ENCODE measurements at regions not wholly inside any gene's neighbourhood (a gene's known extent, or its start where the extent isn't known, plus 50 kb on each side); places are given as distances from the start of the nearest gene placed in this dataset.

- DNase-seq (ENCODE audit: low read depth, low spot score) = no peak
Observed at GRCh38 chr5:68708156-68708841, 385.5 kb upstream of the SLC30A5 start.

- DNase-seq (ENCODE audit: low read depth, low spot score) = no peak
Observed at GRCh38 chr5:68708842-68709170, 385.0 kb upstream of the SLC30A5 start.

- no peak for DNase-seq (ENCODE audit: low read depth, low spot score)
Observed at GRCh38 chr5:68709239-68709638, 384.6 kb upstream of the SLC30A5 start.

- DNase-seq (ENCODE audit: low read depth, low spot score) = no peak
Observed at GRCh38 chr5:68710514-68710913, 383.3 kb upstream of the SLC30A5 start.

- DNase-seq (ENCODE audit: low read depth, low spot score) = no peak
Observed at GRCh38 chr5:68711293-68712200, 382.3 kb upstream of the SLC30A5 start.

GRCh38 chr5:68714810-68715209, 379.0 kb upstream of the SLC30A5 start:
- DNase-seq (ENCODE audit: low read depth, low spot score) = no peak

- DNase-seq (ENCODE audit: low read depth, low spot score) = no peak
Observed at GRCh38 chr5:68720884-68721610, 372.8 kb upstream of the SLC30A5 start.

GRCh38 chr5:68722357-68722756, 371.5 kb upstream of the SLC30A5 start:
- no peak for DNase-seq (ENCODE audit: low read depth, low spot score)

- no peak for DNase-seq (ENCODE audit: low read depth, low spot score)
Observed at GRCh38 chr5:68725905-68726683, 367.7 kb upstream of the SLC30A5 start.

GRCh38 chr5:68727931-68728330, 365.9 kb upstream of the SLC30A5 start:
- no peak for DNase-seq (ENCODE audit: low read depth, low spot score)

- DNase-seq (ENCODE audit: low read depth, low spot score) = no peak
Observed at GRCh38 chr5:68729678-68730077, 364.1 kb upstream of the SLC30A5 start.

GRCh38 chr5:68730220-68730978, 363.4 kb upstream of the SLC30A5 start:
- DNase-seq (ENCODE audit: low read depth, low spot score) = no peak

- DNase-seq (ENCODE audit: low read depth, low spot score) = no peak
Observed at GRCh38 chr5:68730979-68731654, 362.7 kb upstream of the SLC30A5 start.

GRCh38 chr5:68732251-68732650, 361.6 kb upstream of the SLC30A5 start:
- DNase-seq (ENCODE audit: low read depth, low spot score) = no peak

- DNase-seq (ENCODE audit: low read depth, low spot score) = no peak
Observed at GRCh38 chr5:68734781-68735180, 359.0 kb upstream of the SLC30A5 start.

- DNase-seq (ENCODE audit: low read depth, low spot score) = no peak
Observed at GRCh38 chr5:68738236-68738635, 355.6 kb upstream of the SLC30A5 start.

- DNase-seq (ENCODE audit: low read depth, low spot score) = no peak
Observed at GRCh38 chr5:68738841-68739240, 355.0 kb upstream of the SLC30A5 start.

- no peak for DNase-seq (ENCODE audit: low read depth, low spot score)
Observed at GRCh38 chr5:68739752-68740151, 354.1 kb upstream of the SLC30A5 start.

GRCh38 chr5:68740226-68740910, 353.4 kb upstream of the SLC30A5 start:
- no peak for DNase-seq (ENCODE audit: low read depth, low spot score)

GRCh38 chr5:68744206-68744605, 349.6 kb upstream of the SLC30A5 start:
- no peak for DNase-seq (ENCODE audit: low read depth, low spot score)
